Glutamatergic neuron (in vitro differentiated cells): ENCODE measurements at regions not wholly inside any gene's neighbourhood (a gene's known extent, or its start where the extent isn't known, plus 50 kb on each side); places are given as distances from the start of the nearest gene placed in this dataset.

Experiments
- DNase-seq: peaks from one replicate; pipeline ENCODE4 v3.0.0; 2022
- H3K27ac Mint-ChIP-seq: one replicate; pipeline ENCODE4 v1.8.0; 2020; ENCODE audit warnings: mild to moderate bottlenecking, mixed read lengths, inconsistent platforms; ENCODE audit not compliant: unreplicated experiment
- H3K27me3 Mint-ChIP-seq: one replicate; pipeline ENCODE4 v1.8.0; 2020; ENCODE audit warnings: mild to moderate bottlenecking, moderate library complexity, mixed read lengths, inconsistent platforms; ENCODE audit not compliant: unreplicated experiment
- H3K36me3 Mint-ChIP-seq: one replicate; pipeline ENCODE4 v1.8.0; 2020; ENCODE audit warnings: mild to moderate bottlenecking, mixed read lengths, inconsistent platforms; ENCODE audit not compliant: unreplicated experiment
- H3K4me1 Mint-ChIP-seq: one replicate; pipeline ENCODE4 v1.8.0; 2020; ENCODE audit warnings: mild to moderate bottlenecking, low read depth, mixed read lengths, inconsistent platforms; ENCODE audit not compliant: unreplicated experiment
- H3K4me3 Mint-ChIP-seq: one replicate; pipeline ENCODE4 v1.8.0; 2020; ENCODE audit warnings: mild to moderate bottlenecking, mixed read lengths, inconsistent platforms; ENCODE audit not compliant: unreplicated experiment
- H3K9me3 Mint-ChIP-seq: one replicate; pipeline ENCODE4 v1.8.0; 2020; ENCODE audit warnings: mild to moderate bottlenecking, moderate library complexity, mixed read lengths, inconsistent platforms; ENCODE audit not compliant: unreplicated experiment
- TF ChIP-seq, protein P1 (sequence below): fragments of 200-600 bp; sonication (generic); IDR thresholded peaks from one replicate; pipeline ENCODE4 v1.5.0; 2021; ENCODE audit not compliant: partially characterized antibody, unreplicated experiment

GRCh38 chr6:17020889-17021538 is 80.8 kb upstream of the STMND1 start:
- no peaks in the 10 kb centered on the region for H3K4me1 Mint-ChIP-seq
- H3K36me3 Mint-ChIP-seq = peaks cover 5% of the 10 kb centered on the region
- H3K27ac Mint-ChIP-seq = no peak overlapping the region
- no peak for DNase-seq
- TF ChIP-seq, protein P1, sequence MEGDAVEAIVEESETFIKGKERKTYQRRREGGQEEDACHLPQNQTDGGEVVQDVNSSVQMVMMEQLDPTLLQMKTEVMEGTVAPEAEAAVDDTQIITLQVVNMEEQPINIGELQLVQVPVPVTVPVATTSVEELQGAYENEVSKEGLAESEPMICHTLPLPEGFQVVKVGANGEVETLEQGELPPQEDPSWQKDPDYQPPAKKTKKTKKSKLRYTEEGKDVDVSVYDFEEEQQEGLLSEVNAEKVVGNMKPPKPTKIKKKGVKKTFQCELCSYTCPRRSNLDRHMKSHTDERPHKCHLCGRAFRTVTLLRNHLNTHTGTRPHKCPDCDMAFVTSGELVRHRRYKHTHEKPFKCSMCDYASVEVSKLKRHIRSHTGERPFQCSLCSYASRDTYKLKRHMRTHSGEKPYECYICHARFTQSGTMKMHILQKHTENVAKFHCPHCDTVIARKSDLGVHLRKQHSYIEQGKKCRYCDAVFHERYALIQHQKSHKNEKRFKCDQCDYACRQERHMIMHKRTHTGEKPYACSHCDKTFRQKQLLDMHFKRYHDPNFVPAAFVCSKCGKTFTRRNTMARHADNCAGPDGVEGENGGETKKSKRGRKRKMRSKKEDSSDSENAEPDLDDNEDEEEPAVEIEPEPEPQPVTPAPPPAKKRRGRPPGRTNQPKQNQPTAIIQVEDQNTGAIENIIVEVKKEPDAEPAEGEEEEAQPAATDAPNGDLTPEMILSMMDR = no peak
- H3K4me3 Mint-ChIP-seq = no peak overlapping the region
- no peaks in the 10 kb centered on the region for H3K27me3 Mint-ChIP-seq
- no peaks in the 10 kb centered on the region for H3K9me3 Mint-ChIP-seq

- TF ChIP-seq, protein P1 = no peak
- no peak for DNase-seq
- no peaks in the 10 kb centered on the region for H3K36me3 Mint-ChIP-seq
- H3K27ac Mint-ChIP-seq = no peak overlapping the region
- H3K27me3 Mint-ChIP-seq = no peaks in the 10 kb centered on the region
- H3K4me3 Mint-ChIP-seq = no peak overlapping the region
- H3K4me1 Mint-ChIP-seq = no peaks in the 10 kb centered on the region
- peaks cover 3% of the 10 kb centered on the region for H3K9me3 Mint-ChIP-seq
Measured at GRCh38 chr6:17018425-17018824, 83.4 kb upstream of the STMND1 start.

DNA sequence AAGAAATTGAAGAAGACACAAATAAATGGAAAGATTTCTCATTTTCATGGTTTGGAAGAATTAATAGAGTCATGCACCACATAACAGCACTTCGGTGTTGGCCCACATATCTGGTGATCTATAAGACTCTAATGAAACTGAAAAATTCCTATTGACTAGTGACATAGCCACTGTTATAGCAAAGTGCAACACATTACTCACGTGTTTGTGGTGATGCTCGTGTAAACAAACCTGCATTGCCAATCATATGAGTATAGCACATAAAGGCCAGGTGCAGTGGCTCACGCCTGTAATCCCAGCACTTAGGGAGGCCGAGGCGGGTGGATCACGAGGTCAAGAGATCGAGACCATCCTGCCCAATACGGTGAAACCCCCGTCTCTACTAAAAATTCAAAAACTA is 84.4 kb upstream of the STMND1 start:
- DNase-seq = no peak
- Mint-ChIP-seq H3K27ac (no peak overlapping the region), H3K27me3 (no peaks in the 10 kb centered on the region), H3K4me3 (no peak overlapping the region), H3K9me3 (peaks cover 3% of the 10 kb centered on the region), H3K4me1 (no peaks in the 10 kb centered on the region), H3K36me3 (no peaks in the 10 kb centered on the region)
- TF ChIP-seq, protein P1 = no peak

DNA sequence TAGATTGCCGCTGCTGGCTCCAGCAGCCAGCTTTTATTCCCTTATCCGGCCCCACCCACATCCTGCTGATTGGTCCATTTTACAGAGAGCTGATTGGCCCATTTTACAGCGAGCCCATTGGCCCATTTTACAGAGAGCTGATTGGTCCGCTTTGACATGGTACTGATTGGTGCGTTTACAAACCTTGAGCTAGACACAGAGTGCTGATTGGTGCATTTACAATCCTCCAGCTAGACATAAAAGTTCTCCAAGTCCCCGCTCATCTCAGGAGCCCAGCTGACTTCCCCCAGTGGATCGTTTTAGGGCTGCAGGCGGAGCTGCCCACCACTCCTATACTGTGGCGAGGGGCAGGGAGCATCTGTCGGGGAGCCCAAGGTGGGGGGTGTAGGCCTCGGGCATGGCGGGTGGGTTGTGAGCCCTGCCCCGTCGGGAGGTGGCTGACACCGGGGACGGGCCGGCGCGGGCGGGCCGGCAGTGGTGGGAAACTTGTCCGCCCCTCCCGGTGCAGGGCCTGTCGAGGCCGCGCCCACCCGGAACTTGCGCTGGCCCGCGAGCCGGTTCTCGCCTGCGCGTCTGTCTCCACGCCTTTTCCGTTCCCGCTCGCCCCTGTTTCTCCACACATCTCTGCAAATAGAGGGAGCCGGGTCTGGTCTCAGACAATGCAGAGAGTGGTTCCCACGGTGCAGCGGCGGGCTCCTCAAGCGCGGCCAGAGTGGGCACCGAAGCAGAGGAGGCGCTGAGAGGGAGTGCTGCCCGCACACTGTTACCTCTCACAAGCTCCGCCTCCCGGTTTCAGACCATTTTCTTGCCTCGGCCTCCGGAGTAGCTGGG is 86.1 kb upstream of the STMND1 start:
- Mint-ChIP-seq H3K36me3 (no peaks in the 10 kb centered on the region), H3K27ac (no peak overlapping the region), H3K4me3 (peak overlapping the region; percentile 60), H3K4me1 (no peaks in the 10 kb centered on the region), H3K9me3 (peaks cover 3% of the 10 kb centered on the region), H3K27me3 (no peaks in the 10 kb centered on the region)
- TF ChIP-seq, protein P1 = no peak
- DNase-seq = peak; percentile 17

GRCh38 chr6:17015144-17015543 is 86.7 kb upstream of the STMND1 start:
- no peaks in the 10 kb centered on the region for H3K27me3 Mint-ChIP-seq
- TF ChIP-seq, protein P1 = no peak
- no peak overlapping the region for H3K4me3 Mint-ChIP-seq
- DNase-seq = no peak
- peaks cover 3% of the 10 kb centered on the region for H3K9me3 Mint-ChIP-seq
- no peaks in the 10 kb centered on the region for H3K4me1 Mint-ChIP-seq
- no peaks in the 10 kb centered on the region for H3K36me3 Mint-ChIP-seq
- no peak overlapping the region for H3K27ac Mint-ChIP-seq
